Esophagus muscularis mucosa (tissue), 4 donors: ENCODE measurements at regions not wholly inside any gene's neighbourhood (a gene's known extent, or its start where the extent isn't known, plus 50 kb on each side); places are given as distances from the start of the nearest gene placed in this dataset.

Source experiments
- DNase-seq: peaks from one replicate; pipeline ENCODE4 v3.0.0-alpha.2; 2017; ENCODE audit errors: extremely low spot score
- H3K27ac ChIP-seq, 4 donors: fragments of 200-600 bp; sonication (generic); replicated peaks in 1 of 4; 1 replicate in 3 of 4; 2 replicates in 1 of 4; pipeline ENCODE4 v1.5.1; 2016 to 2019; ENCODE audit warnings: mild to moderate bottlenecking in 1 of 4
- H3K27me3 ChIP-seq, 4 donors: fragments of 200-600 bp; sonication (generic); one replicate each; pipeline versions ENCODE4 v1.5.1 to v1.6.0; 2016 to 2019
- H3K36me3 ChIP-seq, 4 donors: fragments of 200-600 bp; sonication (generic); one replicate each; pipeline ENCODE4 v1.5.1; 2016 to 2019
- H3K4me1 ChIP-seq, 4 donors: fragments of 200-600 bp; sonication (generic); one replicate each; pipeline ENCODE4 v1.5.1; 2016 to 2019
- H3K4me3 ChIP-seq, 4 donors: fragments of 200-600 bp; sonication (generic); 1 replicate in 2 of 4; 2 replicates in 2 of 4; pipeline ENCODE4 v1.5.1; 2016 to 2019; ENCODE audit warnings: mild to moderate bottlenecking in 4 of 4, moderate library complexity in 1 of 4
- H3K9me3 ChIP-seq, 4 donors: fragments of 200-600 bp; sonication (generic); 1 replicate in 3 of 4; 2 replicates in 1 of 4; pipeline ENCODE4 v1.5.1; 2016 to 2019
- EP300 ChIP-seq: sonication (generic); formaldehyde crosslinking; IDR thresholded peaks from one replicate; pipeline ENCODE4 v1.6.1; 2017; ENCODE audit warnings: antibody characterized with exemption
- POLR2A ChIP-seq: fragments of 450-650 bp; IDR thresholded peaks from one replicate; pipeline ENCODE4 v1.6.1; 2017; ENCODE audit warnings: antibody characterized with exemption, moderate library complexity, mild to moderate bottlenecking, low read depth
- POLR2AphosphoS5 ChIP-seq, 2 donors: sonication (generic); formaldehyde crosslinking; IDR thresholded peaks; one replicate each; pipeline ENCODE4 v1.6.1; 2017; ENCODE audit warnings: antibody characterized with exemption in 2 of 2
- WGBS: methylation state at CpG from one replicate; pipeline ENCODE4 v1.1.5; 2018; 5-methylcytosine and 5-hydroxymethylcytosine counted together
- intact Hi-C: fragments of 100-400 bp; cut with DNase I; formaldehyde crosslinking; loops from one replicate; pipeline ENCODE4 v1.15.1; 2023
- TF ChIP-seq, protein P1 (sequence below), 3 experiments: fragments of 200-600 bp in 2 of 3; fragments of 450-650 bp in 1 of 3; sonication (generic) in 2 of 3; IDR thresholded peaks; one replicate each; pipeline ENCODE4 v1.5.1; 2017 to 2019; ENCODE audit warnings: antibody characterized with exemption in 3 of 3, mild to moderate bottlenecking in 2 of 3, moderate library complexity in 1 of 3

DNA sequence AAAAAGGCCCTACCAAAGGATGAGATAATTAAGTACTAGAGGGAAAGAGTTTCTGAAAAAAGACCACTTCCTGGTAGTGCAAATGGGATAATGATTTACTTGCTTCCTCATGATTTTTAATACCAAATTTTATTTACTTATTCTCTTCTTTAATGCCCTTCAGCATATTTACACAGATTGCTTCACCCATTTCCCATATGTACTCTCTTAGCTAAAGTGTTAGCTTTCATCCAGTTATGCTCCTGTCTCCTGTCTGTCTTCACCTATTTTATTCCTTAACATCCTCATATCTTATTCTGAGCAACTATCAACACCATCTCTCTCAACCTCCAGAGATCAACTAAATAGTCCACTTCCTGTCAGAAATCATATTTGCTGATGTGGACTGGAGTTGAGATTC lies 183.2 kb upstream of the HS3ST1 start:
- no peaks in the 10 kb centered on the region for H3K36me3 ChIP-seq
- no peak for TF ChIP-seq EP300
- TF ChIP-seq POLR2AphosphoS5 (IDR thresholded peaks at IDR 0.05), result no peak
- TF ChIP-seq, protein P1, sequence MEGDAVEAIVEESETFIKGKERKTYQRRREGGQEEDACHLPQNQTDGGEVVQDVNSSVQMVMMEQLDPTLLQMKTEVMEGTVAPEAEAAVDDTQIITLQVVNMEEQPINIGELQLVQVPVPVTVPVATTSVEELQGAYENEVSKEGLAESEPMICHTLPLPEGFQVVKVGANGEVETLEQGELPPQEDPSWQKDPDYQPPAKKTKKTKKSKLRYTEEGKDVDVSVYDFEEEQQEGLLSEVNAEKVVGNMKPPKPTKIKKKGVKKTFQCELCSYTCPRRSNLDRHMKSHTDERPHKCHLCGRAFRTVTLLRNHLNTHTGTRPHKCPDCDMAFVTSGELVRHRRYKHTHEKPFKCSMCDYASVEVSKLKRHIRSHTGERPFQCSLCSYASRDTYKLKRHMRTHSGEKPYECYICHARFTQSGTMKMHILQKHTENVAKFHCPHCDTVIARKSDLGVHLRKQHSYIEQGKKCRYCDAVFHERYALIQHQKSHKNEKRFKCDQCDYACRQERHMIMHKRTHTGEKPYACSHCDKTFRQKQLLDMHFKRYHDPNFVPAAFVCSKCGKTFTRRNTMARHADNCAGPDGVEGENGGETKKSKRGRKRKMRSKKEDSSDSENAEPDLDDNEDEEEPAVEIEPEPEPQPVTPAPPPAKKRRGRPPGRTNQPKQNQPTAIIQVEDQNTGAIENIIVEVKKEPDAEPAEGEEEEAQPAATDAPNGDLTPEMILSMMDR (IDR thresholded peaks at IDR 0.05), result no peak
- TF ChIP-seq POLR2A, result no peak
- no peak overlapping the region for H3K27ac ChIP-seq
- no peaks in the 10 kb centered on the region for H3K4me1 ChIP-seq
- intact Hi-C loops, result no loop called here
- no peak for DNase-seq
- no peak overlapping the region for H3K4me3 ChIP-seq
- H3K9me3 ChIP-seq, result no peaks in the 10 kb centered on the region
- no peaks in the 10 kb centered on the region for H3K27me3 ChIP-seq

DNA sequence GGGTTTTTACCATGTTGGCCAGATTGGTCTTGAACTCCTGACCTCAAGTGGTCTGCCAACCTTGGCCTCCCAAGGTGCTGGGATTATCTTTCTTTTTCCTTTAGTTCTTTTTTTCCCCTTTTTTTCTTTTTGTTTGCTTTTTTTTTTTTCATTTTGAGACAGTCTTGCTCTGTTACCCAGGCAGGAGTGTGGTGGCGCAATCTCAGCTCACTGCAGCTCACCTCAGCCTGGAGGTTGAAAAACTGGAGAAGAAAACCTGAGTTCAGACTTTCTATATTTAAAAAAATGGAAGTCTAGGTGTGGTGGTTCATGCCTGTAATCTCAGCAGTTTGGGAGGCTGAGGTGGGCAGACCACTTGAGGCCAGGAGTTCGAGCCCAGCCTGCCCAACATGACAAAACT lies 181.1 kb upstream of the HS3ST1 start:
- Histone ChIP-seq H3K4me1 (no peaks in the 10 kb centered on the region), H3K4me3 (no peak overlapping the region), H3K27ac (no peak overlapping the region), H3K27me3 (no peaks in the 10 kb centered on the region), H3K9me3 (no peaks in the 10 kb centered on the region), H3K36me3 (no peaks in the 10 kb centered on the region)
- TF ChIP-seq POLR2AphosphoS5 (IDR thresholded peaks at IDR 0.05) (no peak), POLR2A (no peak), EP300 (no peak)
- TF ChIP-seq, protein P1 (IDR thresholded peaks at IDR 0.05), result no peak
- DNase-seq, result no peak
- intact Hi-C loops, result no loop called here
- WGBS, result 92% methylated on average over 2 of the region's 2 CpGs

DNA sequence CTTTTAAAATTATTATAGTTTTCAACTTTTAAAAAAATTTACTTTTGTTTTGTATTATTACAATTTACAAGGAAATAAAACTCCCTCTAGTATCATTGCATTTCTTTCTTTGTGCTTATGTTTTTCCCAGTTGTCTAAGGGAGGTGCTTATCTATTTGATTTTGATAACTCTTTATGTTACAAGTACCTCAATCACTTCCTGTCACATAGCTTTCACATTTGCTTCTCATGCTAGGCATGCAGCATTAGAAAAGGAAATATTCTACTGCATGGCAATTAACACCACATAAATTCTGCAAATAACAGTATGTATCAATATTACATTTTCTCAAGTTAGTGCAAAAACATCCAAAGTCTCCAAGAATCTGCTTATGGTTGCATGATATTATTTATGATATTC lies 180.3 kb upstream of the HS3ST1 start:
- H3K36me3 ChIP-seq, result no peaks in the 10 kb centered on the region
- intact Hi-C loops, result no loop called here
- no peak overlapping the region for H3K27ac ChIP-seq
- H3K9me3 ChIP-seq, result no peaks in the 10 kb centered on the region
- H3K27me3 ChIP-seq, result no peaks in the 10 kb centered on the region
- no peak for TF ChIP-seq POLR2AphosphoS5 (IDR thresholded peaks at IDR 0.05)
- TF ChIP-seq, protein P1 (IDR thresholded peaks at IDR 0.05), result no peak
- no peak for TF ChIP-seq POLR2A
- no peak for TF ChIP-seq EP300
- H3K4me3 ChIP-seq, result no peak overlapping the region
- DNase-seq, result no peak
- H3K4me1 ChIP-seq, result no peaks in the 10 kb centered on the region

DNA sequence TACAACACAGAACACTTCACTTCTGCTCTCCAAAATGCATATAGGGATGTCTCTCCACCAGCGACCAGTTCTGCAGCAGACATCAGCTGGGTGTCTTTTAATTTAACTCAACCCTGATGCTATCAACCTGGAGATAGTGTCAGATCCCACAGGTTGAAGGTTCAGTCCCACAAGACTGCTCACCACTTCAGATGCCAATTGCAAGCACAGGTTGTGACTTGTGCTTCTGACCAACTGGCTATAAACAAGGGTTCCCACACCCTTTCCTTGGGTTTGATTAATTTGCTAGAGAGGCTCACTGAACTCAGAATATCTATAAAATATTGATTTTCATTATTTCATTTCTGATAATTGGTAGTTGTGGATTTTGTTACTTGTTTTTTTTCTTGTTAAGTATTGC lies 177.4 kb upstream of the HS3ST1 start:
- intact Hi-C loops, result no loop called here
- DNase-seq, result no peak
- Histone ChIP-seq H3K36me3 (no peaks in the 10 kb centered on the region), H3K4me1 (no peaks in the 10 kb centered on the region), H3K4me3 (no peak overlapping the region), H3K27me3 (no peaks in the 10 kb centered on the region), H3K9me3 (no peaks in the 10 kb centered on the region), H3K27ac (no peak overlapping the region)
- WGBS, result 65% methylated on average over 1 of the region's 1 CpG
- TF ChIP-seq EP300, result no peak
- TF ChIP-seq POLR2AphosphoS5 (IDR thresholded peaks at IDR 0.05), result no peak
- TF ChIP-seq, protein P1 (IDR thresholded peaks at IDR 0.05), result no peak
- TF ChIP-seq POLR2A, result no peak

DNA sequence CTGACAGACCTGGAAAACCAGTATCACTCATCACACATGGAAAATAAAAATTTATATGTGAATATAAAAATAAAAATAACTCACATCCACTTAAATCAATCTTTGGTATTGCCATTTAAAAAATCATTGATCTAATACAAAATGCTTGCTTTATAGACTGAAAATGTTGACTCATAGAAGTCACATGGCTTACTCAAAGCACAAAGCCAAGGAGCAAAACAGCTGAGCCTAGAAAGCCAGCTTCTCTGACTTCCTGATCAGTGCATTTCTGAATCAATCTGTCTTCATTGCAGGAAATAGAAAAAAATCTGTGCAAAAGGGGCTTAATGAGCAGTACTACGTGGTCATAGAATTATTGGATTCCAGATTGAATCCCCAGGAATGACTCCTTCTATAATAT lies 176.9 kb upstream of the HS3ST1 start:
- no peaks in the 10 kb centered on the region for H3K9me3 ChIP-seq
- intact Hi-C loops, result no loop called here
- H3K27ac ChIP-seq, result no peak overlapping the region
- DNase-seq, result no peak
- TF ChIP-seq, protein P1 (IDR thresholded peaks at IDR 0.05), result no peak
- no peak for TF ChIP-seq EP300
- TF ChIP-seq POLR2AphosphoS5 (IDR thresholded peaks at IDR 0.05), result no peak
- no peak for TF ChIP-seq POLR2A
- no peaks in the 10 kb centered on the region for H3K36me3 ChIP-seq
- H3K4me1 ChIP-seq, result no peaks in the 10 kb centered on the region
- H3K27me3 ChIP-seq, result no peaks in the 10 kb centered on the region
- WGBS, result 56% methylated on average over 1 of the region's 1 CpG
- no peak overlapping the region for H3K4me3 ChIP-seq
